SH-SY5Y (cell line): ENCODE measurements at regions not wholly inside any gene's neighbourhood (a gene's known extent, or its start where the extent isn't known, plus 50 kb on each side); places are given as distances from the start of the nearest gene placed in this dataset.

Experiments
- GATA2 ChIP-seq: IDR thresholded peaks from 2 replicates; pipeline ENCODE4 v1.6.1; 2011; ENCODE audit warnings: mild to moderate bottlenecking, low read depth, low read length
- GATA3 ChIP-seq: IDR thresholded peaks from 2 replicates; pipeline ENCODE4 v1.6.1; 2011; ENCODE audit warnings: low read depth, mild to moderate bottlenecking, low read length, moderate library complexity

DNA sequence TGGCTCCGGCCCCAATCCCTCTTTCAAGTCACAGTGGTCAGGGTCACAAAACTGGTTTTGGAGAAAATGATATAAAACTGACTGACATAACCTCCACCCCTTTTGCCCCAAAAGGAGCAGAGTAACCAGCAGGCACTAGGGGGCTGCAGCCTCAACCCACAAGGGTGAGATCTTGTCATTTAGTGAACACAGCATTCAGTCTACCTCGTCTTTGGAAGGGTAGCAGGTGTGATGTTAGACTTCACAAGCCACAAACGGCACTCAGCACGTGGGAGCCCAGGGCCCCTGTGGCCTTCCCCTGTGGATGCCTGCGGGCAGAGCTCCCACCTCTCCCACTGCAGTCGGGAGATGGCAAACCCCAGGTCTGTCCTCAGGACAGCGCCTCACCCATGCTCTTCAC is 372.1 kb upstream of the MYT1L start:
- no peak for TF ChIP-seq GATA2
- TF ChIP-seq GATA3: no peak
